Fibroblast of mammary gland (primary cell): ENCODE measurements at regions not wholly inside any gene's neighbourhood (a gene's known extent, or its start where the extent isn't known, plus 50 kb on each side); places are given as distances from the start of the nearest gene placed in this dataset.

Experiments used
- DNase-seq: peaks from one replicate; pipeline ENCODE4 v3.0.0-alpha.2; 2010; ENCODE audit warnings: low read depth
- H3K4me3 ChIP-seq: 2 replicates; pipeline ENCODE4 v1.5.1; 2011; ENCODE audit warnings: low read depth, mild to moderate bottlenecking, low read length, moderate library complexity; ENCODE audit not compliant: control insufficient read depth
- CTCF ChIP-seq: conservative IDR thresholded peaks from 2 replicates; pipeline ENCODE4 v1.5.1; 2011; ENCODE audit warnings: low read depth, low read length, inconsistent platforms; ENCODE audit not compliant: control insufficient read depth, insufficient read depth

- H3K4me3 ChIP-seq: no peak overlapping the region
- DNase-seq: no peak
- no peak for TF ChIP-seq CTCF
Measured at GRCh38 chr9:89788434-89788833, 183.6 kb downstream of the GADD45G start.

- TF ChIP-seq CTCF: no peak
Measured at GRCh38 chr9:89789922-89790510, 185.2 kb downstream of the GADD45G start.

GRCh38 chr9:89790542-89791109 is 185.8 kb downstream of the GADD45G start:
- no peak overlapping the region for H3K4me3 ChIP-seq
- no peak for DNase-seq
- TF ChIP-seq CTCF: no peak

More at GRCh38 chr9:89789922-89790510, 185.2 kb downstream of the GADD45G start:
- no peak overlapping the region for H3K4me3 ChIP-seq
- no peak for DNase-seq

- DNase-seq: no peak
- TF ChIP-seq CTCF: no peak
- no peak overlapping the region for H3K4me3 ChIP-seq
Measured at GRCh38 chr9:89791754-89792153, 186.9 kb downstream of the GADD45G start.

GRCh38 chr9:89792189-89793123 is 187.6 kb downstream of the GADD45G start:
- H3K4me3 ChIP-seq: no peak overlapping the region
- no peak for TF ChIP-seq CTCF
- no peak for DNase-seq

GRCh38 chr9:89793124-89793495 is 188.3 kb downstream of the GADD45G start:
- no peak overlapping the region for H3K4me3 ChIP-seq
- DNase-seq: no peak
- TF ChIP-seq CTCF: no peak
